ENCODE measurements at regions not wholly inside any gene's neighbourhood (a gene's known extent, or its start where the extent isn't known, plus 50 kb on each side); places are given as distances from the start of the nearest gene placed in this dataset.

- FAIRE-seq (no peak), DNase-seq (ENCODE audit: low read depth, low spot score) (no peak), ATAC-seq (no peak)
- BruUV-seq (replicated peaks) = no TSS peak
- in situ Hi-C loops (cut with MboI) = no loop called here
- Histone ChIP-seq H3K4me3 (no peak overlapping the region), H3K27me3 (replicated peaks in 1 of 2; ENCODE audit: control insufficient read depth in 2 of 2, insufficient read depth in 2 of 2, low read length in 1 of 2) (no peaks in the 10 kb centered on the region), H3K27ac (ENCODE audit: control insufficient read depth, insufficient read depth) (no peak overlapping the region), H3K4me1 (ENCODE audit: control insufficient read depth, insufficient read depth, low read length) (no peaks in the 10 kb centered on the region), H3K9me3 (replicated peaks; ENCODE audit: control insufficient read depth, insufficient read depth, low read length) (no peaks in the 10 kb centered on the region), H2AFZ (ENCODE audit: control insufficient read depth, low read depth, low read length) (no peak overlapping the region), H3K9ac (ENCODE audit: control insufficient read depth, insufficient read depth, low read length) (no peak overlapping the region), H3K4me2 (ENCODE audit: control insufficient read depth, insufficient read depth) (no peak overlapping the region), H3K79me2 (ENCODE audit: control insufficient read depth, insufficient read depth, low read length) (no peaks in the 10 kb centered on the region), H3K36me3 (ENCODE audit: control insufficient read depth in 2 of 2, insufficient read depth in 2 of 2, low read length in 1 of 2) (no peaks in the 10 kb centered on the region), H4K20me1 (ENCODE audit: control insufficient read depth, insufficient read depth) (no peaks in the 10 kb centered on the region)
- POLR2A ChIA-PET = no interaction called here
- SMC1A ChIA-PET (ENCODE audit: uncharacterized antibody, unreplicated experiment) = no interaction called here
- intact Hi-C loops (cut with micrococcal nuclease; ENCODE audit: unreplicated experiment) = no loop called here
- 47% methylated on average over 14 of the region's 14 CpGs for WGBS (ENCODE audit: insufficient coverage, insufficient replicate concordance, low lambda C conversion rate, missing lambda C conversion rate)
- RAD21 ChIA-PET (ENCODE audit: unreplicated experiment) = no interaction called here
- CTCF ChIA-PET = no interaction called here
- TF ChIP-seq TCF12 (IDR thresholded peaks at IDR 0.05; ENCODE audit: low read depth, low read length) (no peak), JUND (IDR thresholded peaks at IDR 0.05; ENCODE audit: low read depth, low read length) (no peak), RELB (IDR thresholded peaks at IDR 0.05; ENCODE audit: low read depth) (no peak), ZNF592 (IDR thresholded peaks at IDR 0.05) (no peak), USF2 (IDR thresholded peaks at IDR 0.05; ENCODE audit: borderline replicate concordance, low read depth, low read length) (no peak), RAD51 (IDR thresholded peaks at IDR 0.05) (no peak), GATAD2B (conservative IDR thresholded peaks at IDR 0.05; ENCODE audit: low read depth) (no peak), E2F4 (IDR thresholded peaks at IDR 0.05; ENCODE audit: low read depth, low read length) (no peak), ZBED1 (IDR thresholded peaks at IDR 0.05; ENCODE audit: borderline replicate concordance) (no peak), SMARCA5 (IDR thresholded peaks at IDR 0.05) (no peak), CTCF (IDR thresholded peaks at IDR 0.05 in 2 of 3, conservative IDR thresholded peaks at IDR 0.05 in 1 of 3; ENCODE audit: control insufficient read depth in 2 of 3, extremely low read depth in 1 of 3, insufficient read depth in 1 of 3, low read depth in 3 of 3, low read length in 3 of 3) (no peak)
These were observed 190.4 kb downstream of the SKIDA1 start for GRCh38 chr10:21334891-21335696.
